Head of caudate nucleus (tissue), 42 donors: ENCODE measurements at regions not wholly inside any gene's neighbourhood (a gene's known extent, or its start where the extent isn't known, plus 50 kb on each side); places are given as distances from the start of the nearest gene placed in this dataset.

Experiments
- DNase-seq, 42 donors: peaks; one replicate each; pipeline versions ENCODE4 v3.0.0 to v3.0.0-alpha.2; 2020 to 2021; ENCODE audit warnings: mixed read lengths in 7 of 42
- intact Hi-C: fragments of 100-400 bp; cut with DNase I; formaldehyde crosslinking; loops from one replicate; pipeline ENCODE4 v1.15.0; 2022

GRCh38 chr20:51122931-51123658, 100.2 kb upstream of the KCNG1 start:
- intact Hi-C loops = no loop called here
- no peak for DNase-seq

GRCh38 chr20:51121901-51122412, 99.0 kb upstream of the KCNG1 start:
- no peak for DNase-seq
- intact Hi-C loops = no loop called here

- DNase-seq = peak in 3 of 42 donors; percentile 6 to 28 (median 10)
- intact Hi-C loops = no loop called here
Observed at GRCh38 chr20:51121272-51121671, 98.4 kb upstream of the KCNG1 start.

GRCh38 chr20:51120868-51121267, 98.0 kb upstream of the KCNG1 start:
- DNase-seq = no peak
- intact Hi-C loops = no loop called here

- intact Hi-C loops = no loop called here
- no peak for DNase-seq
Observed at GRCh38 chr20:51120438-51120837, 97.5 kb upstream of the KCNG1 start.

GRCh38 chr20:51119914-51120313, 97.0 kb upstream of the KCNG1 start:
- DNase-seq = no peak
- intact Hi-C loops = no loop called here

GRCh38 chr20:51118985-51119527, 96.1 kb upstream of the KCNG1 start:
- DNase-seq = no peak
- intact Hi-C loops = no loop called here

- intact Hi-C loops = no loop called here
- no peak for DNase-seq
Observed at GRCh38 chr20:51118216-51118615, 95.3 kb upstream of the KCNG1 start.

GRCh38 chr20:51116765-51117686, 94.1 kb upstream of the KCNG1 start:
- intact Hi-C loops = no loop called here
- no peak for DNase-seq

- DNase-seq = no peak
- intact Hi-C loops = no loop called here
Observed at GRCh38 chr20:51111290-51111689, 88.4 kb upstream of the KCNG1 start.

GRCh38 chr20:51108638-51109363, 85.9 kb upstream of the KCNG1 start:
- intact Hi-C loops = no loop called here
- DNase-seq = no peak

- intact Hi-C loops = no loop called here
- DNase-seq = no peak
Observed at GRCh38 chr20:51106011-51106410, 83.1 kb upstream of the KCNG1 start.

- no peak for DNase-seq
- intact Hi-C loops = no loop called here
Observed at GRCh38 chr20:51104960-51105920, 82.3 kb upstream of the KCNG1 start.

GRCh38 chr20:51100617-51101016, 77.7 kb upstream of the KCNG1 start:
- intact Hi-C loops = no loop called here

GRCh38 chr20:51098284-51098810, 75.4 kb upstream of the KCNG1 start:
- peak in 3 of 42 donors; percentile 14 to 41 (median 17) for DNase-seq

More at GRCh38 chr20:51100617-51101016, 77.7 kb upstream of the KCNG1 start:
- no peak for DNase-seq

GRCh38 chr20:51097351-51098120, 74.6 kb upstream of the KCNG1 start:
- DNase-seq = no peak
- intact Hi-C loops = no loop called here

More at GRCh38 chr20:51098284-51098810, 75.4 kb upstream of the KCNG1 start:
- intact Hi-C loops = no loop called here
